Muscle layer of colon (tissue), 2 donors: ENCODE measurements at regions not wholly inside any gene's neighbourhood (a gene's known extent, or its start where the extent isn't known, plus 50 kb on each side); places are given as distances from the start of the nearest gene placed in this dataset.

ENCODE experiments used
- H3K27ac ChIP-seq: one replicate; pipeline ENCODE4 v1.7.0; 2013; ENCODE audit warnings: low read depth, mild to moderate bottlenecking, low read length, moderate library complexity
- H3K27me3 ChIP-seq, 2 donors: one replicate each; pipeline ENCODE4 v1.7.0; 2013; ENCODE audit warnings: low read length in 2 of 2, mild to moderate bottlenecking in 2 of 2; ENCODE audit not compliant: insufficient read depth in 2 of 2, control insufficient read depth in 1 of 2
- H3K36me3 ChIP-seq: one replicate; pipeline ENCODE4 v1.7.0; 2013; ENCODE audit warnings: mild to moderate bottlenecking, low read length; ENCODE audit not compliant: insufficient read depth
- H3K4me1 ChIP-seq: one replicate; pipeline ENCODE4 v1.7.0; 2013; ENCODE audit warnings: mild to moderate bottlenecking, low read length; ENCODE audit not compliant: insufficient read depth
- H3K4me3 ChIP-seq, 2 donors: one replicate each; pipeline ENCODE4 v1.7.0; 2013; ENCODE audit warnings: low read length in 2 of 2, low read depth in 1 of 2, mild to moderate bottlenecking in 1 of 2, moderate library complexity in 1 of 2
- H3K9ac ChIP-seq: one replicate; pipeline ENCODE4 v1.7.0; 2013; ENCODE audit warnings: low read length
- H3K9me3 ChIP-seq: one replicate; pipeline ENCODE4 v1.7.0; 2013; ENCODE audit warnings: mild to moderate bottlenecking, low read length
- donor health status: abdominal sarcoma.
- donor health status: Adenocarcinoma of cecum.

DNA sequence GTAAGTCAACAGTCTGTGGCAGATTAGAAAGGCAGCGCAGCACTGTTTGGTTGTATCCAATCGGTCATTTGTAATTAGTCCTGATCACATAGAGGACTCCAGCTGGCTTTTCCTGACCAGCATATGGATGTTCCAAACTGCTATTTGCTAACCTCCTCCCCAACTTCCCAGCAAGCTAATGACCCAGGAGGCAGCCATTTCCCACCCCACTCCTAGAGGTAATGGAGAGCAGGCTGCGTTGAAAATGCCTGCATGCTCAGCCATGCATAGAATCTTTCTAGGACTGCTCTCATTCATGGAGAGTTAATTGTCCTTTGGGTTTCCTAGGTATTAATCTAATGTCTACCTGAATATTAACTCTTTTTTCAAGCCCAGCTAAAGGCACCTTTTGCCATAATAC, 850.6 kb upstream of the WWC1 start:
- H3K27ac ChIP-seq: no peak overlapping the region
- H3K9ac ChIP-seq: no peak overlapping the region
- no peaks in the 10 kb centered on the region for H3K4me1 ChIP-seq
- no peak overlapping the region for H3K4me3 ChIP-seq
- no peaks in the 10 kb centered on the region for H3K9me3 ChIP-seq
- no peaks in the 10 kb centered on the region for H3K36me3 ChIP-seq
- H3K27me3 ChIP-seq: no peaks in the 10 kb centered on the region

DNA sequence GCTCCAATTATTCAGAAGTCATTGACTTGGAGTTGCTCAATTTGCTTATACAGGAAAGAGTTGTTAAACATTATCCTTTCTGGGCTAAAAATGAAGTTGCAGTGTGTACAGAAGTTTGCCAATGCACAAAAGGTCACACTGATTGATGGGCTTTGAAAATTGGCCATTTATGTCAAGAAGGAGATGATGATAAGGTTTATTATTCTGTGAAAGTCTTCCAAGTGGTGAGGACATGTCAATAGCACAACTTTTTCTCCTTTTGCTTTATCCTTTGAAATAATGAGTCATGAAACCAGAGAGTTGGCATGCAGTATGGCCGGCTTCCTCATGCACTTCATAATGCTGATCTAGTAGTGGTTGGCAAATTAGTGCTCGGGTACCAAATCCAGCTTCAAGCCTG, 848.5 kb upstream of the WWC1 start:
- H3K36me3 ChIP-seq: no peaks in the 10 kb centered on the region
- H3K9me3 ChIP-seq: no peaks in the 10 kb centered on the region
- no peak overlapping the region for H3K27ac ChIP-seq
- H3K4me1 ChIP-seq: no peaks in the 10 kb centered on the region
- no peak overlapping the region for H3K9ac ChIP-seq
- no peak overlapping the region for H3K4me3 ChIP-seq
- H3K27me3 ChIP-seq: no peaks in the 10 kb centered on the region

DNA sequence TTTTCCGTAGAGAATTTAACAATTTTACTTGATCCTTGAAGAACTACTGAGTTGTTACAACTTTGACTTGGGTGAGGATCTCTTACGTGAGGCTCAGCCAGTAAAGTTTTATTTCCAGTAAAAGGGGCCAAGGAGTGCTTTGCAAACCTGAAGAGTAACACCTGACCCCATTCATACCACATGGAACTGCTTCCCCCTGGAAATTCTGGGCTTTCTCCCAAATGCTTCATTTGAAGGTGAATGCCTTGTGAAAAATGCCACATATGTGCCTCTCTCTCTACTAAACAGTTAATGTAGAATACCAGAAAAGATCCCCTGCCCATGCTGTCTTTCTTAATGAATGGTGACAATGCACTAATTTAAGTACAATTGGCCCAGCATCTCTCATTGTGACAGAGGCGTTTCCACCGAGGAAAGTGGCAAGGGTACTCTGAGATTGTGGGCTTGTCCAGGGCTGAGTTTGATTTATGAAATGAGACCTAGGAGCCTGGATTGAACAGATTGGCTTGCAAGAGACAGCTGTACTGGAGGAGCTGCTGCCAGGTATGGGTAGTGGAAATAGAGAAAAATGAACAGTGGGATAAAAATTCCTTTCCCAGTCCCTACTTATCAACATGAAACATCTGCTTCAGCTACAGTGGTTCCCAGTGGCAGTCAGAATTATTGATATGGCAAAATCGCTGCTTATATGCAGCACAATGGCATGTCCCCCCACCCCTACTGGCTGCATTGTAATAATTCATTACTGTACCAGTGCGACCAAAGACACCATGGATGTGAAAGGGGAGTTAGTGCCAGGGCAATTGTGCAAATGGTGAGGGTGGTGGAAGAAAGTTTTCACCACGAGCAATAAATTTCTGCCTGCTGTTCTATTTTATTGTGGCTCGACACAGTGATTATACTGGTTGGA, 843.7 kb upstream of the WWC1 start:
- Histone ChIP-seq H3K4me3 (no peak overlapping the region), H3K4me1 (no peaks in the 10 kb centered on the region), H3K9me3 (no peaks in the 10 kb centered on the region), H3K36me3 (no peaks in the 10 kb centered on the region), H3K27me3 (no peaks in the 10 kb centered on the region), H3K9ac (no peak overlapping the region), H3K27ac (no peak overlapping the region)

DNA sequence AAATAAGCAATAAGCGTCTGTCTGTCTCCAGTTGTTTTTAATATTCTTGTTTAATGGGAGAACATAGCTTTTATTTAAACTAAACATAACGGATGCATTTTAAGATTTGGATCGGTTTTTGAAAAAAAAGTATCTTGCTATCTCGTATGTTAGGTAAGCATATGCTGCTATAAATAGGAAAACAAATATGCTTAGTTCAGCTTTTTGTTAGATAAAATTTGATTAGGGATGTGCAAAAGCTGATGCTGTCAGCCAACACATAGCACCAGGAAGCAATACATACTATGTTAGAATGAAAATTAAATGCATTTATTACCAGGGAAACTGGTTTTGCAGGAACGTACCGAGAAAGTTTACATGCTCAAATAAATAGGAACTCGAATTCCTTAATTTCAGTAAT, 843.1 kb upstream of the WWC1 start:
- no peaks in the 10 kb centered on the region for H3K36me3 ChIP-seq
- no peaks in the 10 kb centered on the region for H3K27me3 ChIP-seq
- no peak overlapping the region for H3K9ac ChIP-seq
- H3K4me1 ChIP-seq: no peaks in the 10 kb centered on the region
- no peak overlapping the region for H3K27ac ChIP-seq
- H3K9me3 ChIP-seq: no peaks in the 10 kb centered on the region
- H3K4me3 ChIP-seq: no peak overlapping the region

DNA sequence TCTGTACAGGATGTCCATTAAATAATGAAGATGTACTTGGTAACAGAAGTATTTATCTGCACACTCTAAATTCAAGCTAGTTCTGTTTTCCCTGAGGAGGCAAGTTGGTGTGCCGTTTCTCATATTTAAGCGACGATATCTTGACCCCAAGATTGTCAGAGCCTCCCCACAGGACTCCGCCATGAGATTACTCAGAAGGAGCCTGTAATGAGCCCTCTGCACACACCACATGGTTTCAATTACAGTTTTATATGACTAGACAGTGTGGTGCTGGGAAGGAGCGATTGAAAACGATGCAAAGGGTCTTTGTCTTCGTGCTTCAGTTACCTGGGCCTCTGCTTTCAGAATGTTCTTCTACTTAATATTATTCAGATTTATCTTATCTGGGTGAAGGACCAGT, 840.4 kb upstream of the WWC1 start:
- Histone ChIP-seq H3K27me3 (no peaks in the 10 kb centered on the region), H3K27ac (no peak overlapping the region), H3K9me3 (no peaks in the 10 kb centered on the region), H3K36me3 (no peaks in the 10 kb centered on the region), H3K4me1 (no peaks in the 10 kb centered on the region), H3K4me3 (no peak overlapping the region), H3K9ac (no peak overlapping the region)

DNA sequence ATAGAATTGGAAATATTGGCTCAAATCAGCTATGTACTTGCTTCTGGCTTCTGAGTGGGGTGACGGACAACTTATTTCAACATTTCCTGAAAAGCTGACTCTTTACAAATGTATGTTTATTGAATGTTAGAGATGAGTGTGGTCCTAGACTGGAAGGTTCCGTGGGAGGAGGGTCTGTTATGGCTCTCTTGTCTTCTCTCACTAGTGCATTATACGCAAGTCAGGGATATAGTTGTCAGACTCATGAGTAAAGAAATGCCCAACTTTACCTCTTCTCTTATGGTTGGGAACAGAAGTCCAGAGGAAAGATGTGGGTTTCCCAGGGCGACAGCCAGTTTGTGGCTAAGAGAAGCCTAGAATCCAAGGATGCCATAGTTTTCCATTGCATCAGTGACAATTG, 839.3 kb upstream of the WWC1 start:
- Histone ChIP-seq H3K9ac (no peak overlapping the region), H3K4me3 (no peak overlapping the region), H3K4me1 (no peaks in the 10 kb centered on the region), H3K36me3 (no peaks in the 10 kb centered on the region), H3K27ac (no peak overlapping the region), H3K9me3 (no peaks in the 10 kb centered on the region), H3K27me3 (no peaks in the 10 kb centered on the region)

DNA sequence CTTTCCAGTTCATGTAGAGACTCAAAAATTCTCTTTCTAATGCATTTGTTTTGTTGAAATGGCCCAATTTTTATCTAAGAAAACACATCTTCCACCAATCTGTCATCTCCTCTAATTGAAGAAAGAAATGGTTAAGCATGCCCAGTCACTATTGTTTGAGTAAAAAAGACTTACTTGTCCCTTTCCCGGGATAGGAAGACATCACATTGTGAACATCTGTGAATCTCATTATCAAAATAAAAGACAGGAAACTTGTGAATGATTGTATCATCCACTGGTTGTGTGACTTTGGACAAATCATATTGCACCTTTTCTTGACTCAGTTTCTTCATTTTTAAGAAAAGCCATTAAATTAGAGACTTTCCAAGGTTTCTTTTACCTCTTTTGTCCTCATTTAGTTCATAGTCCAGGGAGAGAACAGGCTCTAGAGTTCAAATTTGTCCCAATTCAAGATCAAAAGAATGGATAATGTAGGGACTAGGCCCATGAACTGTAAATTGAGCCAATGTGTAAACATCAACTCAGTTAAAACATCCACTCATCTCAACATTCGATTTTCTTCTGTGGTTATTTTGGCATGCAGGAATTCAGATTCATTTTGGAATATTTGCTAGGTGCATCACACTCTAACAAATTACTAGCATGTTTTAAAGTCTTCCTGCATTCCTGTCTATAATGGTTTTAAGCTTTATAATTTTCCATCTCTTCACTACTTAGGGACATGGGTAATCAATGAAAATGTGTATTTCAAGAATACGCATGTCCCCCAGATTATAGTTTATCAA, 838.0 kb upstream of the WWC1 start:
- Histone ChIP-seq H3K4me1 (no peaks in the 10 kb centered on the region), H3K4me3 (no peak overlapping the region), H3K36me3 (no peaks in the 10 kb centered on the region), H3K27me3 (no peaks in the 10 kb centered on the region), H3K27ac (no peak overlapping the region), H3K9ac (no peak overlapping the region), H3K9me3 (no peaks in the 10 kb centered on the region)

DNA sequence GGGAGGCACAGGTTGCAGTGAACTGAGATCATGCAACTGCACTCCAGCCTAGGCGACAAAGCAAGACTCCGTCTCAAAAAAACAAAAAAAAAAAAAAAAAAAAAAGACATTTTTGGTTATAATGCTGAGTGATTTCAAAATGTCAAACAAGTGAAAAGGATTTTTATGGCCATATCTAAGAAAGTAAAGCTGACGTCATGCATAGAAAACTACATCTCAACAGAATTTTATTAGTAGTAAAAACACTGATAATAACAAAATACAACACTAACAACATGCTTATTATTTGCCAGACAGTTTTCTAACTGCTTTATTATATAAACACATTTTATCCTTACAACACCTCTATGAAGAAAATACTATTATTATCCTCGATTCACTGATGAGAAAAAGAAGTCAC, 833.0 kb upstream of the WWC1 start:
- no peaks in the 10 kb centered on the region for H3K4me1 ChIP-seq
- no peak overlapping the region for H3K27ac ChIP-seq
- no peaks in the 10 kb centered on the region for H3K36me3 ChIP-seq
- no peaks in the 10 kb centered on the region for H3K9me3 ChIP-seq
- no peak overlapping the region for H3K9ac ChIP-seq
- H3K27me3 ChIP-seq: no peaks in the 10 kb centered on the region
- no peak overlapping the region for H3K4me3 ChIP-seq

DNA sequence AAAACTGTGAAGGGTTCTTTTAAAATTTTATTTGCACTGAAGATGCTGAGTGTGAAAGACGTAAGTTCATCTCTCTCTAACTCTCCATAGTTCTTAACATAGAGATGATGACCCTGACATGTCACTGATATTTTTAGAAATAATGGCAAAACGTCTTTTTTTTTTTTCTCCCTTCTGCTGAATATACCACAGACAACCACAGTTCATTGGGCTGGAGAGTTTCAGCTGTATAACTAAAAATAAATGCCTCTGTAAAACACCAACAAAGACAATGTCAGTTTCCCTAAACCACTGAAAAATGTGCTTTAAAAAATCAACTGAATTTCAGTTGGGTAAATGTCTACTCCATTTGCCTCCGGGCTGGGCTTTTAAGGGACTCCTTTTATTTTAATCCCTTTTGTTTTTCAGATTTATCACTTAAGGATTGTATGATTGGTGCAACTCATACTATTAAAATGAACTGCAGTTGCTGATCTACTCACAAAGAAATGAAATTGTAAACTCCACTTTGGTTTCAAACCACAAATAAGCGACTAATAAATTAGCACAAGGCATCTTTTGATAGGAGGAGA, 830.9 kb upstream of the WWC1 start:
- Histone ChIP-seq H3K9ac (no peak overlapping the region), H3K4me3 (no peak overlapping the region), H3K36me3 (no peaks in the 10 kb centered on the region), H3K4me1 (no peaks in the 10 kb centered on the region), H3K27ac (no peak overlapping the region), H3K9me3 (no peaks in the 10 kb centered on the region), H3K27me3 (no peaks in the 10 kb centered on the region)

DNA sequence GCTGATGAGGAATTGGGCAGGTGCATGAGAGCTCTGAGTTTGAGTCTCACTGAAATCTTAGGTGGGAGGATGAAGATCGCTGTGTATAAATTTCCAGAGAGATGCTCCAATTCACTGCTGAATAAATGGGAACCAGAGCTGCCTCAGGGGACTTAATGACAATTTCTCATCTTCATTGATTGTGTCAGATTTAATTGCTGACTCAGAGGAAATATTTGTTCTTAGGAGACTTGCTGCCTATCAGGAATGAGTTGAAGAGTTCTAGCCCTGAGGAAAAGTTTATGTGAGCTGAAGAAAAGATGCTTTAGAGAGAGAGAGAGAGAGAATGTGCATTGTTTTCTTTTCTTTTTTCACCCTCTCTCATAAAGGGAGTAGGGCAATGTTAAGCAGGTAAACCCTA, 827.5 kb upstream of the WWC1 start:
- no peak overlapping the region for H3K27ac ChIP-seq

DNA sequence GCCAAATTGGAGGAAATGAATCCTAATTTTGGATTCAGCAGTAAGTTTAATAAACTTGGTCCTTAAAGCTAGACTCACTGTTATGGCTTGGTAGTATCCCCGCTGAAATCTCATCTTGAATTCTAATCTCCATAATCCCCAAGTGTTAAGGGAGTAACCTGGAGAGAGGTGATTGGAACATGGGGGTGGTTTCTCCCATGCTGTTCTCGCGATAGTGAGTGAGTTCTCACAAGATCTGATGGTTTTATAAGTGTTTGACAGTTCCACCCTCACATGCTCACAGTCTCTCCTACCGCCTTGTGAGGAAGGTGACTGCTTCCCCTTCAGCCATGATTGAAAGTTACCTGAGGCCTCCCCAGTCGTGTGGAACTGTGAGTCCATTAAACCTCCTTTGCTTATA, 824.5 kb upstream of the WWC1 start:
- no peaks in the 10 kb centered on the region for H3K36me3 ChIP-seq
- H3K27ac ChIP-seq: no peak overlapping the region
- H3K27me3 ChIP-seq: no peaks in the 10 kb centered on the region
- no peaks in the 10 kb centered on the region for H3K9me3 ChIP-seq
- H3K4me1 ChIP-seq: peaks cover 5% of the 10 kb centered on the region
- no peak overlapping the region for H3K9ac ChIP-seq
- H3K4me3 ChIP-seq: no peak overlapping the region

More for the DNA sequence above, 827.5 kb upstream of the WWC1 start:
- H3K36me3 ChIP-seq: no peaks in the 10 kb centered on the region
- no peaks in the 10 kb centered on the region for H3K4me1 ChIP-seq
- H3K9ac ChIP-seq: no peak overlapping the region
- H3K9me3 ChIP-seq: no peaks in the 10 kb centered on the region
- no peaks in the 10 kb centered on the region for H3K27me3 ChIP-seq
- H3K4me3 ChIP-seq: no peak overlapping the region
